ENCODE measurements at regions not wholly inside any gene's neighbourhood (a gene's known extent, or its start where the extent isn't known, plus 50 kb on each side); places are given as distances from the start of the nearest gene placed in this dataset.

GRCh38 chr11:90911192-90911591 is 688.3 kb upstream of the CHORDC1 start:
- DNase-seq = no peak

GRCh38 chr11:90908074-90908473 is 685.2 kb upstream of the CHORDC1 start:
- no peak for DNase-seq

GRCh38 chr11:90895850-90896249 is 673.0 kb upstream of the CHORDC1 start:
- DNase-seq = no peak

GRCh38 chr11:90890347-90890746 is 667.5 kb upstream of the CHORDC1 start:
- no peak for DNase-seq

DNA sequence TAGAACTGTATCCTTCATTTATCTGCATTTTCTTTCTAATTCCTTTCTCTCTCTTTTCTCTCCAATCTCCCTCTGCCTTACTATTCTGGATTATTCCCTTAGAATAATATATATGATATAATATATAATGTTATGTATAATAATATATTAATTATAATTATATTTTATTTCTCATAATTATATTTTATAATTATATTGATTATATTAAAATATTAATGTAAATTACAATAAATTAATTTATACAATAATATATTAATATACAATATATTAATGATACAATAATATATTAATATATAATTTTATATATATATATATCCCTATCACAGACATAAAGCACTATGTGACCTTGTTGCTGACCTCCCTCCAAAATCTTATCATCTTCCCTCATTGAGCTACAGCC is 661.3 kb upstream of the CHORDC1 start:
- DNase-seq = no peak

- DNase-seq = no peak
Observed at GRCh38 chr11:90874986-90875385, 652.1 kb upstream of the CHORDC1 start.

DNA sequence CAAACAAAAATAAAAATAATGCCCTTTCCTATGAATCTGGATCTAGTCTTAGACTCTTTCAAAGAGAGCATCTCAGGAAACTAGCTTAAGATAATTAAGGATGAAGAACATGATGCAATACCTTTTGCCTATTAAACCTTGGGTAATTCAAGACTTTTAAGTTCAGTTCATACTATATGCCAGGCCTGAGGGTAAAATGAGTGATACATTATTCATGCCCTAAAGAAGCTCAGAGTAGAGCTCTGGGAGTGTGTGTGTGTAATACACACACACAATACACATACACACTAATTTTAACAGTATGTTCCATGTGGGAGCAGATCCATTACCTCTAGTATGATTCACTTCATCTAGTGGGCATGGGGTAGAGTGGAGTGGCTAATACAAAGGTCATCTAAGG is 651.4 kb upstream of the CHORDC1 start:
- no peak for DNase-seq

- no peak for DNase-seq
Observed at GRCh38 chr11:90867416-90867815, 644.6 kb upstream of the CHORDC1 start.

GRCh38 chr11:90856790-90857189 is 633.9 kb upstream of the CHORDC1 start:
- DNase-seq = no peak

GRCh38 chr11:90855531-90855930 is 632.7 kb upstream of the CHORDC1 start:
- DNase-seq = no peak

DNA sequence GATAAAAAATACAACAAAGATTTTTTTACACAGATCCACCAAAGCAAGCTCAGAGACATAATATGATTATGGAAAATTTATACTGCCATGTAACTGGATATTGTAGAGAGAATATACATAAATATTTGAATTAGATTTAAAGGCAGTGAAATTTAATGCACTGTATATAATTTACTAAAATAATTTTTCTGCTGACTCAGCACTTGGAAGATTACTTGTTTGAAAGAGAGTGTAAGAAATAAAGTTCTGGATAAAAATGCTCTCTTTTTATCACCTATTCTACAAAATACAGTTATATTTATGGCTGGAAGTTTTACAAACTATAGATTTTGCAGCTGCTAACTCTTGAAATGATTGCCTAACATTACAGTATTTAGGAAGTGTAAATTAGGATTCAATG is 628.3 kb upstream of the CHORDC1 start:
- no peak for DNase-seq

- no peak for DNase-seq
Observed at GRCh38 chr11:90849312-90849711, 626.5 kb upstream of the CHORDC1 start.

DNA sequence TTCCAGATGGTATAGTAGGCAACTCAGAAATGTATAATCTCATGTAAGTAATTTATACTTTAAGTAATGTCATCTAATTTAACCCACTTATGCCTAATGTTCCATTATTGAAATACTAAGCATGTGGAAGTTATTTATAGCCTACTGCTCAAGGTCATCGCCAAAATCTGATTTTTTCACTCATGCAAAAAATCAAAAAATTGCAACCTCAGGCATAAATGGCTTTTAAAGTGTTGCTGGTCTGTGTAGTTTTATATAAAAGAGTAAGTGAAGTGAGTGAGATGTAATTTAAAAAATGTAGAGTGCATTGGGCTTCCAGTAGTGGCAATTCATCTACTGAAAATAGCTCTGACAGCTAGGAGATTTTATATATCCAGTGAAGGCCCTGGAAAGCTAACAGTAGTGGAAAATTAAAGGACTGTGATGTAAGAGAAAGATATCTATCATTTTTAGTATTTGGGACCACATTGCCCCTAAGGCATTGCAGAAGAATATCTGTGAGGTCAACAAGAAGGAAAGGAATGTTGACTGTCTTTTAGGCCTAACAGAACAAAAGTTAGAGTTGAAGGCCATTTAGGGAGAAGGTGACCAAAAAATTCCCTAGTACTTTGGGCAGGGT is 624.5 kb upstream of the CHORDC1 start:
- no peak for DNase-seq

- no peak for DNase-seq
Observed at GRCh38 chr11:90846628-90847027, 623.8 kb upstream of the CHORDC1 start.

DNA sequence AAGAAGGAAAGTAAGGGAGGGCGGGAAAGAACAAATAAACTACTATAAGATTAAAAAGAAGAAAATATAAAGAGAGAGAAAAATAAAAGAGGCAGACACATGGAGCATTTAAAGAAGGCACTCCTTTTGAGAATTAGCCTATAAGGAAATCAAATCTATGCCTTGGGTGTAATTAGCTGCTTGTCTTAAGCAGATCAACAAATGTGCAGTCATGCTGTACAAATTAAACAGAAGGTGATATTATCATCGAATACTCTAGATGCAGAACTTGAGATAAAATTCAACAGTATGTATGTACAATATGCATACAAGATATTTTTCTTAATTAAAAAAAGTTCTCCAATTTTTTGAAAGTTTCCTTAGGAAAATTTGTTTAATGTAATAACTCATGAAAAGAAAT is 623.0 kb upstream of the CHORDC1 start:
- DNase-seq = no peak

- DNase-seq = no peak
Observed at GRCh38 chr11:90845126-90845525, 622.3 kb upstream of the CHORDC1 start.

DNA sequence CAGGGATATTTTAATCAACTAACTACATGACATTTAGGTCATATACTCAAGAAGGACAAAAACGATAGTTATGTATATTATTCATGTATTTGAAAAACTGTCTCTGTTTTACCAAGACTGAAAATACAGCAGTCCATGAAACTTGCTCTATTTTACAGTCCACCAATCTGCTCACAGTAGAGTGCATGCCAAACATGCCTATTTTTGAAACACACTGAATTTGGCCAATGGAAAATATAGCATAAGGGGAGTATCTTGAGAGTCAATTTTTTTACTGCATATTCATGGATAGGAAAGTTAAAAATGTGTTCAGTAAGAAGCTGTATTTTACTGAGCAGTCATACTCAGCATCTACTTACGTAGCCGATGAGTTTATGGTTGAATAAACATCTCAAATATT is 621.2 kb upstream of the CHORDC1 start:
- no peak for DNase-seq

DNA sequence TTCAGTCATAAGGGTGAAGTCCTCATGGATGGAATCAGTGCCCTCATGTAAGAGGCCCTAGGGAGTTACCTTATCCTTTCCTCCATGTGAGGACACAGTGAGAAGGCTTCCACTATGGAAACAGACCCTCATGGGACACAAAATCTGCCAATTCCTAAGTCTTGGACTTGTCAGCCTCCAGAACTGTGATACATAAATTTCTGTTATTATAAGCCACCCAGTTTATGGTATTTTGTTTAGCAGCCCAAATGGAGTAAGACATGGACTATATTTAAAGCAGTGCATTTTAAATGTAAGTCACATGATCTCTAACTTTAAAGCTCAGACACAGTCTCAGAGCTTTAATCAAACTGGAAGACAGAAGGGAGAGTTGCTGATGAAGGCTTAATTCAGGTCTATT is 619.8 kb upstream of the CHORDC1 start:
- no peak for DNase-seq

- DNase-seq = no peak
Observed at GRCh38 chr11:90840071-90840470, 617.2 kb upstream of the CHORDC1 start.

DNA sequence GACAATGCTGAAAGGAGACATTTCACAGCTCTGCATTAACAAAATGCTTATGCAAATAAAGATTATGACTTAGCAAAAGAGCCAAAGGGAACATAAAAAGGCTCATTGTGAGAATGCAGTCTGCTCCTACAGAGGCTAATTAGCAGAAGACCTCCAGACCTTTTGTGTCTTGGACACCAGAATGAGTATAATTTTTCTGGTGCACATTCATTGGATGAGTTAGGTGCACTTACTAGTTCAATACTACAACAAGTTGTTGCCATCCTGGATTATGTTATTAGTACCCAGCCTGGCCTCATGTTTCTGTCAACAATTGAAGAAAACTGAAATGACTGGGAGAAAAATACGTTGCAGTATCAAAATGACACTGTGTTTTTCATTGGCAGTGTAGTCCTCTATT is 613.2 kb upstream of the CHORDC1 start:
- no peak for DNase-seq

DNA sequence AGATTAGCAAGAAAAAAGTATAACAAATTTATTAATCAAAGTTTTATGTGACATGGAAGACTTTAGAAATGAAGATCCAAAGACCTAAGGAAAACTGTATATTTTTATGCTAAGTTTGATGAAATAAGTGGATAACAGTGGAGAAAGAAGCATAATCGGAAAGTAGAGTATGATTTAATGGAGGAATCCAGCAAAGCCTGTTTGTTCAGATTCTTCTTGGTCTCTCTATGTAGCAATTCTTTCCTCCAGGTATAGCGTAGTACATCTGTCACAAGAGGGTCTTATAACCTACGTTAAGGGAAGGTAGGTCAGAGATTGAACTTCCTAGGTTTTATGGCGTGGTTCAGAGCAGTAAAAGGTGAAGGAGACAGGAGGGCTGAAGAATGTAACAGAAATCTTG is 600.6 kb upstream of the CHORDC1 start:
- no peak for DNase-seq

DNA sequence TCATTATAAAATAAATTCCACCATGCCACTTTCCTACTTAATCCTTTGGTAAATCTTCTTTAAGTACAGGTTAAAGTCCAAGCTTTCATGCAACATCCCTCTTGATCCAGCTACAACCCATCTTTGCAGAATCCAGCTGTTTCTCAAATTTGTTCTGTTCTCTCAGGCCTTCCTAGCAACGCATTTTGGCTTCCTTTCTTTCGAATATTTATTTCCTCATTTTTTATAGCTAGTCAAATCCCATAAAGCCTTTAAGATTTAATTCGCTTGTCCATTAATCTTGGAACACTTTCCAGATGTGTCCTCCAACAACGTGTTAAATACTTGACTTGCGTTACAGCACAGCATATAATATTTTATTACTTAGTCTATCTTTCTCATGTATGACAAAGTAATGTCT is 600.1 kb upstream of the CHORDC1 start:
- DNase-seq = no peak

DNA sequence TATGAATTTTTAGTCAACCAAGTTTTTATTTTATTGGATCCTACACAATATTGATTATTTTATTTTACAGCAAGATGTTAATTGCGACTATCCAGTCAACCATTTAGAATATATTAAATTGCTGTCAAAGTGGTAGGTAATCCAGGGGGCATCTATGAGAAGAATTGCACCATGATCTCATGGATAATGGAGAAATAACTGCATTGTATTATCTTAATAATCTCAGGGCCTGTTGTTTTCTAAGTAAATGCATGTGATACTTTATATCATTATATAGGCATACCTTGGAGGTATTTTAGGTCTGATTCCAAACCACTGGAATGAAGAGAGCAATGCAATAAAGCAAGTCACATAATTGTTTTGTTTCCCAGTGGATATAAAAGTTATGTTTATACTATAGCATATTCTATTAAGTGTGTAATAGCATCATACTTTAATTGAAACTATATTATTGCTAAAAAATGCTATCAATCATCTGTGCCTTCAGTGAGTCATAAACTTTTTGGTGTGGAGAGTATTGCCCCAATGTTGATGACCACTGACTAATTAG is 595.4 kb upstream of the CHORDC1 start:
- DNase-seq = no peak

DNA sequence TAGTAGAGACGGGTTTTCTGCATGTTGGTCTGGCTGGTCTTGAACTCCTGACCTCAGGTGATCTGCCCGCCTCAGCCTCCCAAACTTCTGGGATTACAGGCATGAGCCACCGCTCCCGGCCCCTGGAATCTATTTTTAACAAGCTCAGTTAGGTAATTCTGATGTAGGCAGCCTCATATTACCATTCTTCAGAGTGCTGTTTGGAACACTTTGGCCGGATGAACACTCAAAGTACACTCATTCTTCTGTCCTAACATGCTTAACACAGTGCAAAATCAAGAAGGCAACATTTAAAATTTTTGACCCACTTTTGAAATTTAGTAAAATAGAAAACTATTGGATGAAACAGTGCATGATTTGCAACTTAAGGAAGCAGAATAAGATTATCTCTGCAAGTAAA is 586.7 kb upstream of the CHORDC1 start:
- DNase-seq = no peak

DNA sequence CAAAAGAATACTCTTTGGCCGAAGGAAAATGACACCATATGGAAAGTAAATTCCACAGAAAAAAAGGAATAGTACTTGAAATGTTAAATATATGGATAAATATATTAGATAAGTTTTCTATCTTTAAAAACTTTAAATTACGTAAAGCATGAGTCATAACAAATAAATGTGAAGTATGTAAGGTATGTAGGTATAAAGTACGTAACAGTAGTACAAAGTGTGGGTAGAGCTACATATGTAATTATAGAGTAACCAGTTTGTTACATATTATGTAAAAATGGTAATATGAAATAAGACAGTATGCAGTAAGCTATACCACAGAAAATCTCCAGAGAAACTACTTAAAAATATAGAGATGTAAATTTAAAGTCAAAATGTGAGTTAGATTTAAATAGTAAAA is 582.3 kb upstream of the CHORDC1 start:
- no peak for DNase-seq

DNA sequence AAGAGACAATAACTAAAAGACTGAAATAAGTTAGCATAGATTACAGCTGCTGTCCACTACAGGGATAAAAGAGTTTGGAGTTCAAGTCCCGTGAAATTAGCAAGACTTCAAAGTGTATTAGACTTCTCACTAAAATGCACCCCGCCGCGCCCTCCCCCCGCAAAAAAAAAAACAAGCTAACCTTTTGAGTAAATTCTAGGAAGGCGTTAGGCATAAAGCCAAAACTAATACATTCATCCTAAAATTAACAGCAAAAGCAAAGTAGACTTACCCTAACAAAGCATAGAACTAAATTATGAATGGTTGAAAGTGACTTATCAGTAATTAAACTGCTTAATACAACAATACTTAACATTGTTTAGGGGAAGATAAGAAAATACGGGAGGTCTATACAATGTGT is 581.0 kb upstream of the CHORDC1 start:
- no peak for DNase-seq
